Right kidney (tissue), 1 donor: ENCODE measurements at regions not wholly inside any gene's neighbourhood (a gene's known extent, or its start where the extent isn't known, plus 50 kb on each side); places are given as distances from the start of the nearest gene placed in this dataset.
A peak's percentile ranks its signal among the peaks of the same experiment; 100 is the strongest.
"Not testable (repeated sequence)": the region's sequence is repeated elsewhere in the genome, so short reads cannot be mapped to it uniquely, and the experiment has no call there.

Source experiments
- DNase-seq: peaks from one replicate; pipeline ENCODE4 v3.0.0-alpha.2; 2016

GRCh38 chr11:82533628-82534327 is 199.9 kb downstream of the FAM181B start:
- DNase-seq, result no peak

GRCh38 chr11:82529936-82530335 is 203.7 kb downstream of the FAM181B start:
- DNase-seq, result no peak

- DNase-seq, result no peak
These were observed 206.5 kb downstream of the FAM181B start for GRCh38 chr11:82527081-82527584.

- peak; percentile 13 for DNase-seq
These were observed 210.5 kb downstream of the FAM181B start for GRCh38 chr11:82523141-82523540.

- DNase-seq, result no peak
These were observed 212.2 kb downstream of the FAM181B start for GRCh38 chr11:82521427-82521826.

- no peak for DNase-seq
These were observed 226.4 kb downstream of the FAM181B start for GRCh38 chr11:82507288-82507687.

- DNase-seq, result no peak
These were observed 228.3 kb downstream of the FAM181B start for GRCh38 chr11:82505379-82505778.

GRCh38 chr11:82501174-82501573 is 232.5 kb downstream of the FAM181B start:
- DNase-seq, result not testable (repeated sequence)

GRCh38 chr11:82494988-82495432 is 238.7 kb downstream of the FAM181B start:
- no peak for DNase-seq

GRCh38 chr11:82474876-82475275 is 258.8 kb downstream of the FAM181B start:
- no peak for DNase-seq

GRCh38 chr11:82465481-82465880 is 268.2 kb downstream of the FAM181B start:
- DNase-seq, result no peak

GRCh38 chr11:82462608-82463242 is 270.9 kb downstream of the FAM181B start:
- DNase-seq, result no peak

GRCh38 chr11:82458761-82459160 is 274.9 kb downstream of the FAM181B start:
- DNase-seq, result no peak

GRCh38 chr11:82458147-82458546 is 275.5 kb downstream of the FAM181B start:
- DNase-seq, result no peak

GRCh38 chr11:82450996-82451395 is 282.7 kb downstream of the FAM181B start:
- DNase-seq, result no peak

- no peak for DNase-seq
These were observed 327.1 kb downstream of the FAM181B start for GRCh38 chr11:82406611-82407010.

- no peak for DNase-seq
These were observed 328.2 kb downstream of the FAM181B start for GRCh38 chr11:82405421-82405820.

GRCh38 chr11:82404981-82405380 is 328.7 kb downstream of the FAM181B start:
- DNase-seq, result no peak

GRCh38 chr11:82403640-82404305 is 329.9 kb downstream of the FAM181B start:
- no peak for DNase-seq

- DNase-seq, result no peak
These were observed 335.3 kb downstream of the FAM181B start for GRCh38 chr11:82398300-82398815.

GRCh38 chr11:82396639-82397038 is 337.0 kb downstream of the FAM181B start:
- DNase-seq, result not testable (repeated sequence)

- DNase-seq, result no peak
These were observed 349.4 kb downstream of the FAM181B start for GRCh38 chr11:82384308-82384707.
